ENCODE measurements at regions not wholly inside any gene's neighbourhood (a gene's known extent, or its start where the extent isn't known, plus 50 kb on each side); places are given as distances from the start of the nearest gene placed in this dataset. TPM values are rescaled to one million over a fixed set of nuclear protein-coding genes. Genes with fewer than 3 reads are reported as not detected.
A peak's percentile ranks its signal among the peaks of the same experiment; 100 is the strongest.

DNA sequence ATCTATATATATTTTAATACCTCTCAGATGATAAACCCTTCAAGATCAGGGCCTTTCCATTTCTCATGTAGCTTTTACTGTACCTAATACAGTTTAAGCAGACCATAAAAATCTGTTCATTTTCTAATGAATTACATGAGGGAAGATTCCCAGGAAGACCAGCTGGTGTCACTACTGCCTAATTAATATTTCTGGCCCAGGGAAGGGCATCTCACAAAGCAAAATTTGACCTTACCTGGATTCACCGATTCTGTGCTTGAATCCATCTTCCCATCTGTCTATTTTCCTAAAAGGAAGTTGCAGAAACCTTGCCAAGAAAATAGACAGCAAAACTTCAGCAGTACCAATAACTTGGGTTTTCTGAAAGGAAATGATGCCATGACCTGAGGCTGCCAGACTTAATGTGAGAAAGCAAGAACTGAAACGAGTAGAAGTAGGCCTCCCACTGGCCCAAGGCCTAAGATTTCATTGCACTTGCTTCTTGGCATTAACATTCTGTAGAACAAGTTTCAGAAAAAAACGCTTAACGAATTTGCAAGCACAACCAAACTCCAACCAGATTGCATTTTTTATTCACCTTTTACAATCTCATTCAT, 83.0 kb upstream of the GLIS3 start:
- no peak for DNase-seq

GRCh38 chr9:4381744-4382143, 81.9 kb upstream of the GLIS3 start:
- no peak for DNase-seq

DNA sequence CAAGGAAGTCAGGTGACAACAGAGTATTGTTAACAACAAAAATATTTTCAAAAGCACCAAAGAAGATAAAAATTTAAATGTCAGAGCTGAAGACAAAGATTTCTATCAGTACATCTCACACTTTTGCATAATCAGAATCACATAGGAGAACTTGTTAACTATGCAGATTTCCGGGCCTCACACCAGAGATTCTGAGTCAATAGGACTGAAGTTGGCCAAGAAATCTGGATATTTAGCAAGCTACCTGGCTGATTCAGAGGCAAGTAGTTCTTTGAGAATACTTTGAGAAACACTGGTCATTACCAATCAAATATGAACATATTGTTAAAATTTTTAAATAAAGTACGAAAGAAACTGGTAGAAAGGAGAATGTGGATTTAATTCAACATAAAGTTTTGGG, 80.5 kb upstream of the GLIS3 start:
- DNase-seq = no peak

DNA sequence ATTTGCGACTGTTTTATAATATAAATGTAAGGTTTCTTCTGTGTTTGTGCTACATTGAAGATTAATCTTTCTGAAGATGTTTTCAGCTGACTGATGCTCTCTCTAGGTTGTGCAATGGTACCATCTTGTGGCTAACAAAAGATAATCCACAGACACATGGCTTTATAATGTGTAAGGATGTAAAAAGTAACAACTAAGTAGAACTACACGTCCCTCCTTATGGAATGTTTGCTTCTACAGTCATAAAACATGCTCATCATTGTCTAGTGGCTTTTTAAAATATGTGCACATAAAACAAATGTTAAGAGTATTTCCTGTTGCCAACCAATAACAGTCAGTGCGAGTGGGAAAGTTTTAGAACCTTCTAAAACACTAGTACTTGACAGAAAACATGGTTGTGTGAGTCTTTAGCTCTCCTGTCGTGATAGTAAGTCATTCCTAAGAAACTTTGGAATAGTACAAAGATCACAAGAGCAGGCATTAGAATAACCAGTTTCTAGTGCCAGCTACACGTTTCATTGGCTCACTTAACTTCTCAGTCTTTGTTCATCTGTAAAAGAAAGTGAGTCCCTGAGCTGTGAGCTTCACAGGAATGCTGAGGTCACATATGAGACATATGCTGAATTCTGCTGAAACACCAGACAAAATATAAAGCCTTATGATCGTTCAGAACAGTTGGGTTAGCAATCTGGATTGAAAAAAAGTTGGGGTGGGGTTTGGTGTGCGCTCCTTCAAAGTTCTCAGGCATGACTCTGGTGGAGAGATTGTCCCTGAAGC, 75.7 kb upstream of the GLIS3 start:
- no peak for DNase-seq

DNA sequence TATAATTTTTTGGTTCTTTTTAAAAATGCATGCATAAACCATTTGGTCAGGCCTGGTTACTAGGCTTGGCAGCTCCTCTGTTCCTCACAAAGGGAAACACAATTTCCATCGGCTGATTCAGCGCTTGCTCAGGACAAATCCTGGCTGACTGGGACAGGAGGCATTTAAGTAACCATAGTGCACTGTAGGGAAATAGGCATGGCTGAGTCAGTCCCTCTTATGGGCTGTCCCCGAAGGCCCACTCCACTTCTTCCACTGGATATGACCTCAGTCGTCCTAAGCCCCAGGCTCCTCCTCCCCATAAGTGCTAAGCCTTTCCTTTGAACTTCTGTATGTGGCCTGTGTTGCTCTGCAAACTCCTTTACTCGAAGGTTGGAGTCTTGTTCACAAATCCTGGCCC, 71.2 kb upstream of the GLIS3 start:
- DNase-seq = no peak

DNA sequence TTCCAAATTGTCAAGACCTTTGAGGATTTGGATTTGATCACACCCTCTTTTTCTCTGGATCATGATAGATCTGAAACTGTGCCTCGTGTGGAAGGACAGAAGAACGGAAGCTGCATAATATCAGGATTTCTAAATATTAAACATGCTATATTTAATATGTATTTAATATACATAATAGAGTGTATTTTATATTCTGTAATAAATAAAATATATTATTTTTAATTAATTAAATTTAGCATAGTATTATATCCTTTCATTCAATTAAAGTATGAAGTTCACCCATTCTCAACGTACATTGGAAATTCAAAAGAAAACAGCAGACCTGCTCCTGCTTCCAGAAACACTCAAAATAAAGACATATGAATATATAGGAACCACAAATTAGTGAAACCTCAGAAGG, 70.6 kb upstream of the GLIS3 start:
- no peak for DNase-seq

- DNase-seq = peak; percentile 48
Measured at GRCh38 chr9:4366591-4367330, 66.9 kb upstream of the GLIS3 start.

- no peak for DNase-seq
Measured at GRCh38 chr9:4365055-4365454, 65.2 kb upstream of the GLIS3 start.

DNA sequence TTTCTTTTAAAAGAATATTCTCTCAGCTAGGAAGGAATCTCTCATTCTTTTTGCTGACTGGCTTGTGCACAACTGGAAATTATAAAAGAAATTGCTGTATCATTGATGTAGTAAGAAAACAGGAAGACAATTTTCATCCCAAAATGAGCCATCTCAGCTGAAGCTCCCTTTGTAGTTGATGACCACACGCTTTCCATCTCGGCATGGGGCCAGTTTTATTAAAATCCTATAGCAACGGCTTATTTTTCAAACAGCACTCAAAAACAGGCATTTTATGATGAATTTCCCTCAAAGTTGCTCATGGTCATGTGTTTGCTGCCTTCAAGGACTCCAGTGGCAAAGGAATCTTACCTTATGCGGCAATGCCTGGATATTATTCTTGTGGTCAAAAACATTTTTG, 62.4 kb upstream of the GLIS3 start:
- no peak for DNase-seq

GRCh38 chr9:4359016-4359415, 59.1 kb upstream of the GLIS3 start:
- DNase-seq = no peak

DNA sequence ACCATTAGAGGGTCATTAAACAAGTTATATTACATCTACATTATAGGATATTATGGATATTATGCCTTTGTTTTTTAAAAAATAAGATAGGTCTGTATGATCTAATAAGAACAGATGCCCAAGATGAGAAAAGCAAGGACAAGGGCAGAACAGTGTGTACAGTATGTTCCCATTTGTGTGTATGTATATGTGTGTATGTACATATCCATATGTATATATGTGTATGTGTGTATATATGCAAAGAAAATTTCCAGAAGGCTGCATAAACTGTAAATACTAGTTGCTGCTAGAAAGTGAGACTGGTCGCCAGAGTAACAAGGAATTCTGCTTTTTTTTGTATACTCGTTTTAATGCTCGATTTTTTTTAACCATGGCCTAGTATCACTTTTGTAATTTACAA, 58.1 kb upstream of the GLIS3 start:
- DNase-seq = no peak

DNA sequence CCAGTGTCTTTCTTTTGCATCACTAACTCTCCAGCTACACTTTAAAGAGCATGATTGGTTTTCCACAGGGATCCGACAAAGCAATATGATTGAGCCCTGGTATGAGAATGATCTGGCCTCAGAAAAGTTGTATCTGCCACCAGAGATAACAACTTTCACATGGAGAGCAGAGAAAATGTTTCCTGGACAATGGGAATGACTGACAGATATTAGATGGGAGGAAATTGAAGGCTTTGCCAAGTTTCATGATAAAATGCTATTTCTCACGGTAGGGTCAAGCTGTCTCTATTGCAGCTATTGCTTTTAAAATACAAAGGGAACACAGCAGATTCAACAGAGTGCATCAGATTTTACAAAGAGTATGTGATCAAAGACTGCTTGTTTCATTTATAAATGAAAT, 56.4 kb upstream of the GLIS3 start:
- DNase-seq = no peak

DNA sequence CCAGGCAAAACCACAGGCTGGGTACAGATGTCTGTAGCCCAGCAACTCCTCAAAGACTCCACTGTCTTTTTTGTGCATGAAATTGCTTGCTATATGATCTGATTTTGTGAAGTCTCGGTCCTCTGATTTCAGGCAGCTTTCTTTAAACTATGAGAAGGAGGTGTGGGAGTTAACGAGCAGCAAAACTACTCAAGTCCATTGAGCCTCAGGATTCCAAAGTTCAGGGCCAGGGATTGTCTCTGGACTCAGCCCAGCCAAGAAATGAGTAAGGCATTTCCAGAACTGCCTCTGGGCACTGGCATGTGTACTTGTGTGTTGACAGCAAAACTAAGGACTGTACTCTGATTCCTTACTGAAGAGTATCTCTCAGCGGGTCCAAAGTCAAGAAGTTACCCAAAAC, 53.4 kb upstream of the GLIS3 start:
- no peak for DNase-seq

GRCh38 chr9:4349816-4350418, 50.0 kb upstream of the GLIS3 start:
- DNase-seq = no peak

Small RNA genes in the stretch of these regions (small RNA-seq; reads per million reads assigned to genes)
- gene RNU6-694P = not detected
